Uterus (tissue), 2 donors: ENCODE measurements at regions not wholly inside any gene's neighbourhood (a gene's known extent, or its start where the extent isn't known, plus 50 kb on each side); places are given as distances from the start of the nearest gene placed in this dataset.

Experiments used
- POLR2A ChIP-seq, 2 donors: fragments of 450-650 bp; IDR thresholded peaks; one replicate each; pipeline ENCODE4 v1.6.1; 2016; ENCODE audit warnings: antibody characterized with exemption in 2 of 2, mild to moderate bottlenecking in 1 of 2, moderate library complexity in 1 of 2
- TF ChIP-seq, protein P1 (sequence below), 4 experiments: fragments of 200-600 bp in 2 of 4; fragments of 450-650 bp in 2 of 4; sonication (generic) in 2 of 4; IDR thresholded peaks; one replicate each; pipeline ENCODE4 v1.5.1; 2016 to 2019; ENCODE audit warnings: antibody characterized with exemption in 4 of 4, mild to moderate bottlenecking in 2 of 4, moderate library complexity in 1 of 4

DNA sequence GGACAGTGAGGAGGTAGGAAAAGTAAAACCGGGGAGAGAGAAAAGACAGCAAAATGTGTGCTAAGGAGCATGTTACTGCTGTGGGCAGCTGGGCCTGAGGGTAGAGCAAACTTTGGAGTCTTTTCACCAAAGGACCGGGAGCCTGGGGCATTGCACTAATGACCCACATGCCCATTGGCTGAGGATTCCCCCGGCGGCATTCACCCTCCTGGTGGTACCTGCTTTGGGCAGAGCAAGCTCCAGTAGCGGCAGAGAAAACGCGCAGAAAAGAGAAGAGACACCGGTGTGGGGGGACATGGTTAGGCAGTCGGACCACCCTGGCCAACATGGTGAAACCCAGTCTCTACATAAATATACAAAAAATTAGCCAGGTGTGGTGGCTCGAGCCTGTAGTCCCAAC is 83.4 kb upstream of the ESRRB start:
- no peak for TF ChIP-seq POLR2A (IDR thresholded peaks at IDR 0.05)
- TF ChIP-seq, protein P1, sequence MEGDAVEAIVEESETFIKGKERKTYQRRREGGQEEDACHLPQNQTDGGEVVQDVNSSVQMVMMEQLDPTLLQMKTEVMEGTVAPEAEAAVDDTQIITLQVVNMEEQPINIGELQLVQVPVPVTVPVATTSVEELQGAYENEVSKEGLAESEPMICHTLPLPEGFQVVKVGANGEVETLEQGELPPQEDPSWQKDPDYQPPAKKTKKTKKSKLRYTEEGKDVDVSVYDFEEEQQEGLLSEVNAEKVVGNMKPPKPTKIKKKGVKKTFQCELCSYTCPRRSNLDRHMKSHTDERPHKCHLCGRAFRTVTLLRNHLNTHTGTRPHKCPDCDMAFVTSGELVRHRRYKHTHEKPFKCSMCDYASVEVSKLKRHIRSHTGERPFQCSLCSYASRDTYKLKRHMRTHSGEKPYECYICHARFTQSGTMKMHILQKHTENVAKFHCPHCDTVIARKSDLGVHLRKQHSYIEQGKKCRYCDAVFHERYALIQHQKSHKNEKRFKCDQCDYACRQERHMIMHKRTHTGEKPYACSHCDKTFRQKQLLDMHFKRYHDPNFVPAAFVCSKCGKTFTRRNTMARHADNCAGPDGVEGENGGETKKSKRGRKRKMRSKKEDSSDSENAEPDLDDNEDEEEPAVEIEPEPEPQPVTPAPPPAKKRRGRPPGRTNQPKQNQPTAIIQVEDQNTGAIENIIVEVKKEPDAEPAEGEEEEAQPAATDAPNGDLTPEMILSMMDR (IDR thresholded peaks at IDR 0.05) = no peak
